ENCODE measurements at regions not wholly inside any gene's neighbourhood (a gene's known extent, or its start where the extent isn't known, plus 50 kb on each side); places are given as distances from the start of the nearest gene placed in this dataset.

- TF ChIP-seq TOX (CRISPR knock-in tag; IDR thresholded peaks at IDR 0.05; ENCODE audit: borderline replicate concordance) (no peak), SNAI2 (CRISPR knock-in tag; IDR thresholded peaks at IDR 0.05) (no peak)
- TF ChIP-seq, protein P1, sequence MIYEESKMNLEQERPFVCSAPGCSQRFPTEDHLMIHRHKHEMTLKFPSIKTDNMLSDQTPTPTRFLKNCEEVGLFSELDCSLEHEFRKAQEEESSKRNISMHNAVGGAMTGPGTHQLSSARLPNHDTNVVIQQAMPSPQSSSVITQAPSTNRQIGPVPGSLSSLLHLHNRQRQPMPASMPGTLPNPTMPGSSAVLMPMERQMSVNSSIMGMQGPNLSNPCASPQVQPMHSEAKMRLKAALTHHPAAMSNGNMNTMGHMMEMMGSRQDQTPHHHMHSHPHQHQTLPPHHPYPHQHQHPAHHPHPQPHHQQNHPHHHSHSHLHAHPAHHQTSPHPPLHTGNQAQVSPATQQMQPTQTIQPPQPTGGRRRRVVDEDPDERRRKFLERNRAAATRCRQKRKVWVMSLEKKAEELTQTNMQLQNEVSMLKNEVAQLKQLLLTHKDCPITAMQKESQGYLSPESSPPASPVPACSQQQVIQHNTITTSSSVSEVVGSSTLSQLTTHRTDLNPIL (CRISPR knock-in tag; IDR thresholded peaks at IDR 0.05; ENCODE audit: low read depth) = no peak
- TF ChIP-seq, protein P2, sequence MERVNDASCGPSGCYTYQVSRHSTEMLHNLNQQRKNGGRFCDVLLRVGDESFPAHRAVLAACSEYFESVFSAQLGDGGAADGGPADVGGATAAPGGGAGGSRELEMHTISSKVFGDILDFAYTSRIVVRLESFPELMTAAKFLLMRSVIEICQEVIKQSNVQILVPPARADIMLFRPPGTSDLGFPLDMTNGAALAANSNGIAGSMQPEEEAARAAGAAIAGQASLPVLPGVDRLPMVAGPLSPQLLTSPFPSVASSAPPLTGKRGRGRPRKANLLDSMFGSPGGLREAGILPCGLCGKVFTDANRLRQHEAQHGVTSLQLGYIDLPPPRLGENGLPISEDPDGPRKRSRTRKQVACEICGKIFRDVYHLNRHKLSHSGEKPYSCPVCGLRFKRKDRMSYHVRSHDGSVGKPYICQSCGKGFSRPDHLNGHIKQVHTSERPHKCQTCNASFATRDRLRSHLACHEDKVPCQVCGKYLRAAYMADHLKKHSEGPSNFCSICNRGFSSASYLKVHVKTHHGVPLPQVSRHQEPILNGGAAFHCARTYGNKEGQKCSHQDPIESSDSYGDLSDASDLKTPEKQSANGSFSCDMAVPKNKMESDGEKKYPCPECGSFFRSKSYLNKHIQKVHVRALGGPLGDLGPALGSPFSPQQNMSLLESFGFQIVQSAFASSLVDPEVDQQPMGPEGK (CRISPR knock-in tag; IDR thresholded peaks at IDR 0.05; ENCODE audit: borderline replicate concordance) = no peak
Observed at GRCh38 chr13:50670272-50670671, 173.2 kb downstream of the DLEU7 start.

Measured in SK-N-SH treated with all-trans-retinoic acid at 6 μM for 48 hours (cell line).